Naive thymus-derived CD4-positive, alpha-beta T cell (primary cell): ENCODE measurements at regions not wholly inside any gene's neighbourhood (a gene's known extent, or its start where the extent isn't known, plus 50 kb on each side); places are given as distances from the start of the nearest gene placed in this dataset.

ENCODE experiments used
- ATAC-seq: fragments of 150-1000 bp; cut with Tn5 transposase; 2 replicates; pipeline ENCODE4 v1.10.0; 2021; ENCODE audit warnings: mild to moderate bottlenecking, moderate library complexity
- CTCF ChIA-PET: fragments of 350-600 bp; sonication (Branson Sonifier 250); formaldehyde crosslinking; loops from one replicate; lab custom pipeline; 2021; ENCODE audit warnings: antibody characterized with exemption; lab: Charles Lee
- POLR2A ChIA-PET: fragments of 350-600 bp; sonication (Branson Sonifier 250); formaldehyde crosslinking; loops from one replicate; lab custom pipeline; 2021; ENCODE audit warnings: antibody characterized with exemption, inconsistent platforms; lab: Charles Lee
- DNase-seq, 9 donors: peaks; one replicate each; pipeline versions ENCODE4 v3.0.0 to v3.0.0-alpha.2; 2020 to 2022; ENCODE audit warnings: mixed read lengths in 1 of 9
- H3K27ac ChIP-seq: one replicate; pipeline ENCODE4 v1.7.0; 2013; ENCODE audit warnings: mild to moderate bottlenecking, low read depth, low read length, moderate library complexity
- H3K27me3 ChIP-seq, 2 donors: one replicate each; pipeline ENCODE4 v1.7.0; 2013; ENCODE audit warnings: low read length in 2 of 2, mild to moderate bottlenecking in 2 of 2, moderate library complexity in 2 of 2; ENCODE audit not compliant: control insufficient read depth in 2 of 2, insufficient read depth in 2 of 2
- H3K36me3 ChIP-seq, 3 experiments: 1 replicate in 2 of 3; 2 replicates in 1 of 3; pipeline ENCODE4 v1.7.0; 2013; ENCODE audit warnings: low read length in 3 of 3, mild to moderate bottlenecking in 3 of 3, moderate library complexity in 1 of 3; ENCODE audit not compliant: insufficient read depth in 3 of 3, control insufficient read depth in 2 of 3
- H3K4me1 ChIP-seq, 2 donors: one replicate each; pipeline ENCODE4 v1.7.0; 2013; ENCODE audit warnings: low read length in 2 of 2, mild to moderate bottlenecking in 2 of 2, moderate library complexity in 1 of 2; ENCODE audit not compliant: control insufficient read depth in 2 of 2, insufficient read depth in 2 of 2
- H3K4me3 ChIP-seq: 2 replicates; pipeline ENCODE4 v1.7.0; 2013; ENCODE audit warnings: mild to moderate bottlenecking, low read length
- H3K9me3 ChIP-seq, 3 experiments: 1 replicate in 2 of 3; 2 replicates in 1 of 3; pipeline ENCODE4 v1.7.0; 2013; ENCODE audit warnings: low read length in 3 of 3; ENCODE audit not compliant: control insufficient read depth in 2 of 3
- H3K27ac Mint-ChIP-seq, 9 donors: one replicate each; pipeline ENCODE4 v1.8.0; 2020 to 2022; ENCODE audit warnings: mixed read lengths in 9 of 9, mild to moderate bottlenecking in 8 of 9, moderate library complexity in 5 of 9, inconsistent platforms in 2 of 9
- H3K27me3 Mint-ChIP-seq, 5 donors: one replicate each; pipeline ENCODE4 v1.8.0; 2021 to 2022; ENCODE audit warnings: mixed read lengths in 5 of 5, mild to moderate bottlenecking in 1 of 5
- H3K36me3 Mint-ChIP-seq, 5 donors: one replicate each; pipeline ENCODE4 v1.8.0; 2020 to 2022; ENCODE audit warnings: mixed read lengths in 5 of 5, mild to moderate bottlenecking in 3 of 5, inconsistent platforms in 1 of 5
- H3K4me1 Mint-ChIP-seq, 7 donors: one replicate each; pipeline ENCODE4 v1.8.0; 2020 to 2022; ENCODE audit warnings: mixed read lengths in 7 of 7, mild to moderate bottlenecking in 3 of 7, inconsistent platforms in 1 of 7
- H3K4me3 Mint-ChIP-seq, 10 donors: one replicate each; pipeline ENCODE4 v1.8.0; 2020 to 2022; ENCODE audit warnings: mild to moderate bottlenecking in 10 of 10, mixed read lengths in 10 of 10, moderate library complexity in 6 of 10, inconsistent platforms in 2 of 10
- H3K9me3 Mint-ChIP-seq, 11 donors: one replicate each; pipeline ENCODE4 v1.8.0; 2020 to 2022; ENCODE audit warnings: mixed read lengths in 11 of 11, mild to moderate bottlenecking in 4 of 11, inconsistent platforms in 1 of 11, moderate library complexity in 1 of 11
- intact Hi-C, 2 donors: fragments of 100-400 bp; cut with micrococcal nuclease; formaldehyde crosslinking; loops; one replicate each; pipeline ENCODE4 v1.15.1; 2023

GRCh38 chr3:1535361-1535760 lies 442.5 kb downstream of the CNTN6 start:
- Mint-ChIP-seq H3K36me3 (no peaks in the 10 kb centered on the region), H3K27ac (no peak overlapping the region), H3K4me1 (no peaks in the 10 kb centered on the region), H3K4me3 (no peak overlapping the region), H3K27me3 (no peaks in the 10 kb centered on the region), H3K9me3 (peaks cover 0 to 32% (median 9%) of the 10 kb centered on the region in 11 donors)
- intact Hi-C loops: no loop called here
- ChIA-PET CTCF (no interaction called here), POLR2A (no interaction called here)
- Histone ChIP-seq H3K4me1 (no peaks in the 10 kb centered on the region), H3K36me3 (no peaks in the 10 kb centered on the region), H3K27ac (no peak overlapping the region), H3K27me3 (no peaks in the 10 kb centered on the region), H3K9me3 (no peaks in the 10 kb centered on the region), H3K4me3 (no peak overlapping the region)
- DNase-seq (no peak), ATAC-seq (no peak)

GRCh38 chr3:1540686-1541085 lies 447.9 kb downstream of the CNTN6 start:
- Mint-ChIP-seq H3K27ac (no peak overlapping the region), H3K4me1 (no peaks in the 10 kb centered on the region), H3K27me3 (no peaks in the 10 kb centered on the region), H3K36me3 (no peaks in the 10 kb centered on the region), H3K9me3 (peaks cover 0 to 25% (median 6%) of the 10 kb centered on the region in 11 donors), H3K4me3 (no peak overlapping the region)
- intact Hi-C loops: no loop called here
- H3K9me3 ChIP-seq: no peaks in the 10 kb centered on the region
- no peaks in the 10 kb centered on the region for H3K36me3 ChIP-seq
- H3K4me1 ChIP-seq: no peaks in the 10 kb centered on the region
- H3K4me3 ChIP-seq: no peak overlapping the region
- DNase-seq (no peak), ATAC-seq (no peak)
- POLR2A ChIA-PET: no interaction called here
- no peak overlapping the region for H3K27ac ChIP-seq
- CTCF ChIA-PET: interaction anchor here (0.6 kb wide), 1 partner anchor 882 kb away, joined by 3 read pairs; no protein-coding TSS in a partner anchor
- no peaks in the 10 kb centered on the region for H3K27me3 ChIP-seq

- Mint-ChIP-seq H3K4me1 (no peaks in the 10 kb centered on the region), H3K36me3 (no peaks in the 10 kb centered on the region), H3K4me3 (no peak overlapping the region), H3K9me3 (peaks cover 0 to 16% (median 4%) of the 10 kb centered on the region in 11 donors), H3K27ac (no peak overlapping the region), H3K27me3 (no peaks in the 10 kb centered on the region)
- ATAC-seq (no peak), DNase-seq (no peak)
- no peaks in the 10 kb centered on the region for H3K4me1 ChIP-seq
- H3K4me3 ChIP-seq: no peak overlapping the region
- intact Hi-C loops: no loop called here
- ChIA-PET POLR2A (no interaction called here), CTCF (no interaction called here)
- no peaks in the 10 kb centered on the region for H3K9me3 ChIP-seq
- no peaks in the 10 kb centered on the region for H3K36me3 ChIP-seq
- H3K27me3 ChIP-seq: no peaks in the 10 kb centered on the region
- no peak overlapping the region for H3K27ac ChIP-seq
Measured at GRCh38 chr3:1551741-1552140, 458.9 kb downstream of the CNTN6 start.

- Mint-ChIP-seq H3K4me3 (no peak overlapping the region), H3K9me3 (peaks cover 0 to 13% (median 3%) of the 10 kb centered on the region in 11 donors), H3K36me3 (no peaks in the 10 kb centered on the region), H3K4me1 (no peaks in the 10 kb centered on the region), H3K27ac (no peak overlapping the region), H3K27me3 (no peaks in the 10 kb centered on the region)
- H3K4me3 ChIP-seq: no peak overlapping the region
- no peaks in the 10 kb centered on the region for H3K4me1 ChIP-seq
- DNase-seq (no peak), ATAC-seq (no peak)
- no peaks in the 10 kb centered on the region for H3K27me3 ChIP-seq
- ChIA-PET POLR2A (no interaction called here), CTCF (no interaction called here)
- no peaks in the 10 kb centered on the region for H3K9me3 ChIP-seq
- no peaks in the 10 kb centered on the region for H3K36me3 ChIP-seq
- H3K27ac ChIP-seq: no peak overlapping the region
- intact Hi-C loops: no loop called here
Measured at GRCh38 chr3:1552831-1553230, 460.0 kb downstream of the CNTN6 start.

GRCh38 chr3:1561427-1561826 lies 468.6 kb downstream of the CNTN6 start:
- no peak overlapping the region for H3K27ac Mint-ChIP-seq
- DNase-seq (no peak), ATAC-seq (no peak)
- H3K4me3 Mint-ChIP-seq: no peak overlapping the region
- no peaks in the 10 kb centered on the region for H3K36me3 ChIP-seq
- CTCF ChIA-PET: no interaction called here
- H3K4me3 ChIP-seq: no peak overlapping the region
- H3K9me3 Mint-ChIP-seq: peaks cover 0 to 17% (median 8%) of the 10 kb centered on the region in 11 donors
- POLR2A ChIA-PET: interaction anchor here (0.6 kb wide), 1 partner anchor 56 kb away, joined by 3 read pairs; no protein-coding TSS in a partner anchor
- no peaks in the 10 kb centered on the region for H3K4me1 ChIP-seq
- intact Hi-C loops: no loop called here
- no peak overlapping the region for H3K27ac ChIP-seq
- H3K4me1 Mint-ChIP-seq: no peaks in the 10 kb centered on the region
- H3K36me3 Mint-ChIP-seq: no peaks in the 10 kb centered on the region
- no peaks in the 10 kb centered on the region for H3K27me3 ChIP-seq
- no peaks in the 10 kb centered on the region for H3K9me3 ChIP-seq
- no peaks in the 10 kb centered on the region for H3K27me3 Mint-ChIP-seq

GRCh38 chr3:1571736-1572135 lies 478.9 kb downstream of the CNTN6 start:
- H3K4me1 ChIP-seq: no peaks in the 10 kb centered on the region
- CTCF ChIA-PET: no interaction called here
- ATAC-seq: no peak
- Mint-ChIP-seq H3K36me3 (no peaks in the 10 kb centered on the region), H3K27me3 (no peaks in the 10 kb centered on the region), H3K27ac (no peak overlapping the region), H3K4me1 (no peaks in the 10 kb centered on the region), H3K4me3 (no peak overlapping the region), H3K9me3 (peaks cover 0 to 16% (median 4%) of the 10 kb centered on the region in 11 donors)
- no peak overlapping the region for H3K27ac ChIP-seq
- no peak overlapping the region for H3K4me3 ChIP-seq
- no peaks in the 10 kb centered on the region for H3K36me3 ChIP-seq
- no peaks in the 10 kb centered on the region for H3K9me3 ChIP-seq
- DNase-seq: no peak
- H3K27me3 ChIP-seq: no peaks in the 10 kb centered on the region
- POLR2A ChIA-PET: no interaction called here
- intact Hi-C loops: no loop called here

GRCh38 chr3:1576047-1576446 lies 483.2 kb downstream of the CNTN6 start:
- H3K4me1 ChIP-seq: no peaks in the 10 kb centered on the region
- intact Hi-C loops: no loop called here
- no peak overlapping the region for H3K4me3 ChIP-seq
- H3K9me3 ChIP-seq: no peaks in the 10 kb centered on the region
- H3K27ac ChIP-seq: no peak overlapping the region
- ChIA-PET CTCF (no interaction called here), POLR2A (interaction anchor here (0.6 kb wide), 1 partner anchor 66 kb away, joined by 3 read pairs; no protein-coding TSS in a partner anchor)
- H3K27ac Mint-ChIP-seq: no peak overlapping the region
- H3K4me3 Mint-ChIP-seq: no peak overlapping the region
- DNase-seq (no peak), ATAC-seq (no peak)
- H3K27me3 Mint-ChIP-seq: no peaks in the 10 kb centered on the region
- no peaks in the 10 kb centered on the region for H3K4me1 Mint-ChIP-seq
- peaks cover 0 to 8% (median 3%) of the 10 kb centered on the region in 11 donors for H3K9me3 Mint-ChIP-seq
- no peaks in the 10 kb centered on the region for H3K36me3 Mint-ChIP-seq
- no peaks in the 10 kb centered on the region for H3K36me3 ChIP-seq
- no peaks in the 10 kb centered on the region for H3K27me3 ChIP-seq
